Chondrocyte (in vitro differentiated cells): ENCODE measurements at regions not wholly inside any gene's neighbourhood (a gene's known extent, or its start where the extent isn't known, plus 50 kb on each side); places are given as distances from the start of the nearest gene placed in this dataset.
"Not testable (repeated sequence)": the region's sequence is repeated elsewhere in the genome, so short reads cannot be mapped to it uniquely, and the experiment has no call there.

Experiments used
- DNase-seq: peaks from one replicate; pipeline ENCODE4 v3.0.0; 2021; ENCODE audit warnings: mixed read lengths, low spot score
- H3K27ac Mint-ChIP-seq: one replicate; pipeline ENCODE4 v1.8.0; 2021; ENCODE audit warnings: mild to moderate bottlenecking, moderate library complexity, mixed read lengths; ENCODE audit not compliant: unreplicated experiment
- H3K27me3 Mint-ChIP-seq: 2 replicates; pipeline ENCODE4 v1.8.0; 2021; ENCODE audit warnings: low read depth, mixed read lengths
- H3K36me3 Mint-ChIP-seq: 2 replicates; pipeline ENCODE4 v1.8.0; 2021; ENCODE audit warnings: low read depth, mixed read lengths
- H3K4me1 Mint-ChIP-seq: 2 replicates; pipeline ENCODE4 v1.8.0; 2021; ENCODE audit warnings: low read depth, mild to moderate bottlenecking, mixed read lengths
- H3K4me3 Mint-ChIP-seq: one replicate; pipeline ENCODE4 v1.8.0; 2021; ENCODE audit warnings: mild to moderate bottlenecking, moderate library complexity, mixed read lengths; ENCODE audit not compliant: unreplicated experiment
- H3K9me3 Mint-ChIP-seq: 2 replicates; pipeline ENCODE4 v1.8.0; 2021; ENCODE audit warnings: low read depth, mixed read lengths
- TF ChIP-seq, protein P1 (sequence below): fragments of 200-600 bp; sonication (generic); IDR thresholded peaks from 2 replicates; pipeline ENCODE4 v1.5.0; 2021; ENCODE audit warnings: antibody characterized with exemption, mild to moderate bottlenecking, moderate library complexity

DNA sequence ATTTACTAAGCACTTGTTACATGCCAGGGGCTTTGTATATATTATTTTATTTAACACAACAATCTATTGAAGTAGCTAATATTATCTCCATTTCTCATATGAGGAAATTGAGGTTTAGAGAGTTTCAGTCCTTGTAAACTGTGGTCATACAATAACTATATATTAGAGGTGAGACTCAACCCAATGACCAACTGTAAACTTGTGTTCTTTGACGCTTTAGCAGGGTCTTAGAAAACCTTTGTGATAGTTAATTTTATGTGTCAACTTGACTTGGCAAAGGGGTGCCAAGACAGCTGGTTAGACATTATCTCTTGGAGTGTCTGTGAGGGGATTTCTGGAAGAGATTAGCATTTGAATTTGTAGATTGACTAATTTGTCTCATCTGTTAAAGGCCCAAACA is 252.4 kb upstream of the B3GALT2 start:
- H3K27ac Mint-ChIP-seq = no peak overlapping the region
- no peak overlapping the region for H3K4me3 Mint-ChIP-seq
- H3K4me1 Mint-ChIP-seq = peaks cover 8% of the 10 kb centered on the region
- peaks cover 16% of the 10 kb centered on the region for H3K9me3 Mint-ChIP-seq
- H3K27me3 Mint-ChIP-seq = no peaks in the 10 kb centered on the region
- DNase-seq = no peak
- TF ChIP-seq, protein P1, sequence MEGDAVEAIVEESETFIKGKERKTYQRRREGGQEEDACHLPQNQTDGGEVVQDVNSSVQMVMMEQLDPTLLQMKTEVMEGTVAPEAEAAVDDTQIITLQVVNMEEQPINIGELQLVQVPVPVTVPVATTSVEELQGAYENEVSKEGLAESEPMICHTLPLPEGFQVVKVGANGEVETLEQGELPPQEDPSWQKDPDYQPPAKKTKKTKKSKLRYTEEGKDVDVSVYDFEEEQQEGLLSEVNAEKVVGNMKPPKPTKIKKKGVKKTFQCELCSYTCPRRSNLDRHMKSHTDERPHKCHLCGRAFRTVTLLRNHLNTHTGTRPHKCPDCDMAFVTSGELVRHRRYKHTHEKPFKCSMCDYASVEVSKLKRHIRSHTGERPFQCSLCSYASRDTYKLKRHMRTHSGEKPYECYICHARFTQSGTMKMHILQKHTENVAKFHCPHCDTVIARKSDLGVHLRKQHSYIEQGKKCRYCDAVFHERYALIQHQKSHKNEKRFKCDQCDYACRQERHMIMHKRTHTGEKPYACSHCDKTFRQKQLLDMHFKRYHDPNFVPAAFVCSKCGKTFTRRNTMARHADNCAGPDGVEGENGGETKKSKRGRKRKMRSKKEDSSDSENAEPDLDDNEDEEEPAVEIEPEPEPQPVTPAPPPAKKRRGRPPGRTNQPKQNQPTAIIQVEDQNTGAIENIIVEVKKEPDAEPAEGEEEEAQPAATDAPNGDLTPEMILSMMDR = no peak
- H3K36me3 Mint-ChIP-seq = no peaks in the 10 kb centered on the region

DNA sequence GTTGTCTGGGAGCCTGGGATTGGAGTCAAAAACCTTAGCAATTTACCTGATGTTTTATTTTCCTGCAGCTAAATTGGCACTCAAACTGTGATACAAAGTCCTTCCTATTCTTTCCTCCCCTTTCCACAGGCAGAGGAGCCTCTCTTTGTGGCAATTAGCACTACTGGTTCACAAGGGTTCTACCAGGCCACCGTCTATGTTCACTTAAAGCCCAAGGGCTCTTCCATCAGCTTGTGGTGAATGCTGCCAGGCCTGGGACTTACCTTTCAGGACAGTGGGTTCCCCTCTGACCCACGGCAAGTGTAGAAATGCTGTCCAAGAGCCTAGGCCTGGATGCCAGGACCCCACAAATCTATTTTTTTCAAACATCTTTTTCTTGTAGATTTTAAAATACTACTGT is 251.9 kb upstream of the B3GALT2 start:
- peaks cover 4% of the 10 kb centered on the region for H3K36me3 Mint-ChIP-seq
- DNase-seq = no peak
- peaks cover 10% of the 10 kb centered on the region for H3K4me1 Mint-ChIP-seq
- no peak overlapping the region for H3K27ac Mint-ChIP-seq
- peaks cover 20% of the 10 kb centered on the region for H3K9me3 Mint-ChIP-seq
- no peak overlapping the region for H3K4me3 Mint-ChIP-seq
- H3K27me3 Mint-ChIP-seq = no peaks in the 10 kb centered on the region
- TF ChIP-seq, protein P1 = no peak

DNA sequence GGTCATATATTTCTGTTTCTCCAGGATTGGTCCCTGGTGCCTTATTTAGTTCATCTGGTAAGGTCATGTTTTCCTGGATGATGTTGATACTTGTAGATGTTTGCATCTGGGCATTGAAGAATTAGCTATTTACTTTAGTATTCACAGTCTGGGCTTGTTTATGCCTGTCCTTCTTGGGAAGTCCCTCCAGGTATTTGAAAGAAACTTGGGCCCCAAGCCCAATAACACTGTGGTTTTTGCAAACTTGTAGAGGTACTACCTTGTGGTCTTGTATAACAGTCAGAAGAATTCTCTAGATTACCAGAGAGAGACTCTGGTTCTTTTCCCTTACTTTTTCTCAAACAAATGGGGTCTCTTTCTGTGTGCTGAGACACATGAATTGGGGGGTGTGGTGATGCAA is 251.4 kb upstream of the B3GALT2 start:
- no peak overlapping the region for H3K27ac Mint-ChIP-seq
- H3K36me3 Mint-ChIP-seq = peaks cover 6% of the 10 kb centered on the region
- peaks cover 22% of the 10 kb centered on the region for H3K9me3 Mint-ChIP-seq
- no peaks in the 10 kb centered on the region for H3K27me3 Mint-ChIP-seq
- H3K4me3 Mint-ChIP-seq = no peak overlapping the region
- TF ChIP-seq, protein P1 = no peak
- DNase-seq = no peak
- H3K4me1 Mint-ChIP-seq = peaks cover 10% of the 10 kb centered on the region

DNA sequence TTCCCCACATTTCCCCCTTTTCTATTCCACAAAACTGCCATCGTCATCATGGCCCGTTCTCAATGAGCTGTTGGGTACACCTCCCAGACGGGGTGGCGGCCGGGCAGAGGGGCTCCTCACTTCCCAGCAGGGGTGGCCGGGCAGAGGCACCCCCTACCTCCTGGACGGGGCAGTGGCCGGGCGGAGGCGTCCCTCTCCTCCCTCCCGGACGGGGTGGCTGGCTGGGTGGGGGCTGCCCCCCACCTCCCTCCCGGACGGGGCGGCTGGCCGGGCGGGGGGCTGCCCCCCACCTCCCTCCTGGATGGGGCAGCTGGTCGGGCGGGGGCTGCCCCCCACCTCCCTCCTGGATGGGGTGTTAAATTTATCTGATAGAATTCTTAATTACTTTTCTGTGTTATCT is 250.9 kb upstream of the B3GALT2 start:
- not testable (repeated sequence) for H3K4me3 Mint-ChIP-seq, H3K36me3 Mint-ChIP-seq, H3K27ac Mint-ChIP-seq, DNase-seq, H3K27me3 Mint-ChIP-seq
- H3K4me1 Mint-ChIP-seq = peaks cover 10% of the 10 kb centered on the region
- H3K9me3 Mint-ChIP-seq = peaks cover 22% of the 10 kb centered on the region

DNA sequence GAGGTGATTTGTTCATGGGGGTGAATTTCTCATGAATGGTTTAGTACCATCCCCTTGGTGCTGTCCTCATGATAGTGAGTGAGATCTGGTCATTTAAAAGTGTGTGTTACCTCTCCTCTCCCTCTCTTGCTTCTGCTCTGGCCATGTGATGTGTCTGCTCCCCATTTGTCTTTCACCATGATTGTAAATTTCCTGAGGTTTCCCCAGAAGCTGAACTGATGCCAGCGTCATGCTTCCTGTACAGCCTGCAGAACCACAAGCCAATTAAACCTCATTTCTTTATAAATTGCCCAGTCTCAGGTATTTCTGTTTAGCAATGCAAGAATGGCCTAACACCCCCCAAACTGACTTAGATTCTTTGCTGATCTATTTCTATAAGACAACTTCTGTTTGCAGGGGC is 249.4 kb upstream of the B3GALT2 start:
- Mint-ChIP-seq H3K27ac (no peak overlapping the region), H3K9me3 (peaks cover 21% of the 10 kb centered on the region), H3K4me1 (peaks cover 17% of the 10 kb centered on the region), H3K27me3 (no peaks in the 10 kb centered on the region), H3K4me3 (no peak overlapping the region), H3K36me3 (peaks cover 8% of the 10 kb centered on the region)
- no peak for DNase-seq
- TF ChIP-seq, protein P1 = no peak

DNA sequence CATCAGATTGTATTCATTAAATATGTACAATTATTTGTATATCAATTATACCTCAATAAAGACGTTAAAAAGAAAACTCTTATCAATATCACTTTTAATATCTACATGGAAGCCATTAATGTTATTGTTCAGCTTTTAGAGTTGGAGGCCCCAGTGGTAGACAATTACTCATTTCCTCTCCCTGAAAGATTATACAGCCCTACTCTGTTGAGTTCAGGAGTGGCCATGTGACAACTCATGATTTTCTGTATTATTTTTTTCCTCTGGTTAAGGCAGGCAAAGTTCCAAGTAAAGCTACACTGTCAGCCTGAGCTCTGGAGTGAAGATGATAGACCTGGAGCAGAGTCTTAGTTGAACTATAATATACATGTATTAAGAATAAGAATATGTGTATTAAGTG is 247.9 kb upstream of the B3GALT2 start:
- H3K4me1 Mint-ChIP-seq = peaks cover 17% of the 10 kb centered on the region
- no peak overlapping the region for H3K4me3 Mint-ChIP-seq
- H3K36me3 Mint-ChIP-seq = peaks cover 8% of the 10 kb centered on the region
- no peaks in the 10 kb centered on the region for H3K27me3 Mint-ChIP-seq
- DNase-seq = no peak
- peaks cover 14% of the 10 kb centered on the region for H3K9me3 Mint-ChIP-seq
- H3K27ac Mint-ChIP-seq = peak overlapping the region; percentile 5
- TF ChIP-seq, protein P1 = no peak
